Endothelial cell (in vitro differentiated cells): ENCODE measurements at regions not wholly inside any gene's neighbourhood (a gene's known extent, or its start where the extent isn't known, plus 50 kb on each side); places are given as distances from the start of the nearest gene placed in this dataset.

Experiments
- DNase-seq: peaks from one replicate; pipeline ENCODE4 v3.0.0; 2021; ENCODE audit warnings: low spot score
- H3K27ac Mint-ChIP-seq: one replicate; pipeline ENCODE4 v1.8.0; 2021; ENCODE audit warnings: mixed read lengths, inconsistent platforms; ENCODE audit not compliant: unreplicated experiment
- H3K27me3 Mint-ChIP-seq: one replicate; pipeline ENCODE4 v1.8.0; 2021; ENCODE audit warnings: mild to moderate bottlenecking, moderate library complexity, mixed read lengths, inconsistent platforms; ENCODE audit not compliant: unreplicated experiment
- H3K36me3 Mint-ChIP-seq: one replicate; pipeline ENCODE4 v1.8.0; 2021; ENCODE audit warnings: mild to moderate bottlenecking, low read depth, mixed read lengths, inconsistent platforms; ENCODE audit not compliant: unreplicated experiment
- H3K4me1 Mint-ChIP-seq: one replicate; pipeline ENCODE4 v1.8.0; 2021; ENCODE audit warnings: mild to moderate bottlenecking, mixed read lengths, inconsistent platforms; ENCODE audit not compliant: unreplicated experiment
- H3K4me3 Mint-ChIP-seq: one replicate; pipeline ENCODE4 v1.8.0; 2021; ENCODE audit warnings: mild to moderate bottlenecking, mixed read lengths, inconsistent platforms; ENCODE audit not compliant: unreplicated experiment
- H3K9me3 Mint-ChIP-seq: one replicate; pipeline ENCODE4 v1.8.0; 2021; ENCODE audit warnings: mixed read lengths, inconsistent platforms; ENCODE audit not compliant: unreplicated experiment
- TF ChIP-seq, protein P1 (sequence below): fragments of 200-600 bp; sonication (generic); IDR thresholded peaks from one replicate; pipeline ENCODE4 v1.5.0; 2021; ENCODE audit warnings: antibody characterized with exemption; ENCODE audit not compliant: unreplicated experiment

DNA sequence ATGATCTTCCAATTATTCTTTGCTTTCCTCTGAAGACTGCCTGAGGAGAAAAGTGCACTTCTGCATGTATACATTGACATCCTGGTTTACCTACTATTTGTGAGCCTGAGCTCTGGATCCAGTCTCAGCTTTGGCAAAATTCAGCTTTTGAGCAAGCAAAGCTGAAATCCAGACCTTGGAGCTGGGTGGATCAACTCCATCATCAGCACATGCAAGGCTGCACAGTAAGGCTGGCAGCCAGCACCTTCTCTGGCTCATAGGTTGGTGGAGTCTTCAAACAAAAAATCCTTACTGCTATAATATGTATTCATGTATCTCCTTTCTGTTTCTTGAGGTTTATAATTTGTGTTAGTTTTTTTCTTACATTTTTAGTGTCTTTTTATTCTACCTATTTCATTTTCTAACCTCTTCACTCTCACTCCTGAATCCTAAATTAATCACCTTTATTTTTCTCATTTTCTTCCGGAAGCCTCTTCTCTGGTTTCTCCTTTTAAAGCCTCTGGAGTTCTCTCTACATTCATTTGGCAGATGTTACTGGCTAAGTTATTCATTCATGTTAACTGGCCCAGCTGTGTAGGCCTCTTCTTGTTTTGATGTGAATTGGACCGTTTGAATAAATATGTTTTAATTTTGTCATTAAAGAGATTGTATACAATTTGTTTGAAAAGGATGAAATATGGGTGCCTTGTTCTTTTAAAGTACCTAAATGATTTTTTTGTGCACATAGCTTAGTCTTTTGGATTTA lies 224.8 kb downstream of the DACT1 start:
- Mint-ChIP-seq H3K4me1 (no peaks in the 10 kb centered on the region), H3K27me3 (peaks cover 1% of the 10 kb centered on the region), H3K36me3 (no peaks in the 10 kb centered on the region), H3K27ac (no peak overlapping the region), H3K9me3 (no peaks in the 10 kb centered on the region), H3K4me3 (no peak overlapping the region)
- TF ChIP-seq, protein P1, sequence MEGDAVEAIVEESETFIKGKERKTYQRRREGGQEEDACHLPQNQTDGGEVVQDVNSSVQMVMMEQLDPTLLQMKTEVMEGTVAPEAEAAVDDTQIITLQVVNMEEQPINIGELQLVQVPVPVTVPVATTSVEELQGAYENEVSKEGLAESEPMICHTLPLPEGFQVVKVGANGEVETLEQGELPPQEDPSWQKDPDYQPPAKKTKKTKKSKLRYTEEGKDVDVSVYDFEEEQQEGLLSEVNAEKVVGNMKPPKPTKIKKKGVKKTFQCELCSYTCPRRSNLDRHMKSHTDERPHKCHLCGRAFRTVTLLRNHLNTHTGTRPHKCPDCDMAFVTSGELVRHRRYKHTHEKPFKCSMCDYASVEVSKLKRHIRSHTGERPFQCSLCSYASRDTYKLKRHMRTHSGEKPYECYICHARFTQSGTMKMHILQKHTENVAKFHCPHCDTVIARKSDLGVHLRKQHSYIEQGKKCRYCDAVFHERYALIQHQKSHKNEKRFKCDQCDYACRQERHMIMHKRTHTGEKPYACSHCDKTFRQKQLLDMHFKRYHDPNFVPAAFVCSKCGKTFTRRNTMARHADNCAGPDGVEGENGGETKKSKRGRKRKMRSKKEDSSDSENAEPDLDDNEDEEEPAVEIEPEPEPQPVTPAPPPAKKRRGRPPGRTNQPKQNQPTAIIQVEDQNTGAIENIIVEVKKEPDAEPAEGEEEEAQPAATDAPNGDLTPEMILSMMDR, result no peak
- no peak for DNase-seq

DNA sequence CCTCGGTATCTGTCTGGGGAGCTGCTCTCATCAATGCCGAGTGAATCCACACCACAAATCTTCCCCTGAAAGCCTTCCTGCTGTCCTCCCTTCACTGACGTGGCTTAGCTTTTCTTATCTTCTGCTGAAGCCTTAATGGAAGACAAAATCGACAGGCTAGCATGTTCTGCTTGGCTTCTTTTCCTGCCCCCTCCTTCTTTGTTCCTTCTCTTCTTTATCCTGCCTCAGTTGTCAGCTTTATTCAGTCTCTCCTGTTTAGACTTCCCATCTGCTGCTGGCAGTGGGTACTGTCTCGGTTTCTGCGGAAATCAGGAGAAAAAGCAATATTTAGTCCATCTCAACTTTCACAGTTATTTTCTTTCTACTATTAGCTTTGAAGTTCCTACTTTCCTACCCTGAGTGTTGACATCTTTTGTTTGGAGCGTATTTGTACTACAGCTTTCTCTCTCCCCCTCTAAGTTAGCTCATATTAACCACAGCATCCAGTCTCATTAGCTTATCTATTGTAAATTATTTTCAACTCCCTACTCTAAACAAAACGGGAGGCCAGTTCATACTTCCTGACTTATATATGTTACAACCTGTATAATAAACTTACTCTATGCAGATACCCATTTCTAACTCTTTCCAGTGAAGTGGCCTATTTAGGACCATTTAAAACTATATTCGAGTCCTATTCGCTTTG lies 226.0 kb downstream of the DACT1 start:
- DNase-seq, result no peak
- Mint-ChIP-seq H3K27me3 (peaks cover 1% of the 10 kb centered on the region), H3K4me3 (no peak overlapping the region), H3K4me1 (no peaks in the 10 kb centered on the region), H3K9me3 (no peaks in the 10 kb centered on the region), H3K36me3 (no peaks in the 10 kb centered on the region), H3K27ac (no peak overlapping the region)
- TF ChIP-seq, protein P1, result no peak

DNA sequence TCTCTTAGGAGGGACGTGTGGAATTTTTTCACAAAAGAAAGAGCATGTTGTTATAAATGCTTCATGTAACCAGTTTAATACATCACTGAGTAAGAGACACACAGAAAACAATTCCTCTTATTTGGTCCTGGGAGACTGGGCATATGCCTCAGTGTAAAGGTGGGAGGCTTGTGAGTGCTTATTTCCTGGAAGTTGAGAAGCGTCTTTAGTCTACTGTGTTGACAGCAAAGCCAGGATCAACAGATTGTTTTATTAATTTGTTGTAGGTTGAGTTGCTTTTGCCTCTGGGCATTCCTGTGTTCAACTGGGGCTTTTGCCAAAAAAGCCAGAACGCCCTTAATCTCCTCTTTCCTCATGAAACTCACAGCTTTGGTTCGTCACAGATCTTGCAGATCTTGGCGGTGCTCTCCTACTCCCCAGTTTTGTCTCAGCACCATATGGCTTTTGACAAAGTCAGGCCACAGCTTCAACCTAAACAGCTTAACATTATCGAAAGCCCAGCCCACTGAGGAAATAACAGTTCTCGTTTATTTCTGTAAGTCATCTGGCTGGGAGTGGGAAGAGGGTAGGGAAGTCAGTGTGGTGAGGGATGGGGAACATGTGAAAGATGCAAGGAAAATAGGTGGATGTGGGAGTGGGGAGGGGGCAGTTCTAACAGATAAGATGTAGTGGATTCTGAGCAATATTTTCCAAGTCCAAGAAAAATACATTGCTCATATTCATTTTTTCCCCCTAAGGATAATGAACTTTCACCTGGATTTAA lies 227.2 kb downstream of the DACT1 start:
- Mint-ChIP-seq H3K9me3 (no peaks in the 10 kb centered on the region), H3K4me1 (no peaks in the 10 kb centered on the region), H3K27me3 (peaks cover 1% of the 10 kb centered on the region), H3K27ac (no peak overlapping the region), H3K36me3 (no peaks in the 10 kb centered on the region), H3K4me3 (no peak overlapping the region)
- DNase-seq, result no peak
- TF ChIP-seq, protein P1, result no peak

DNA sequence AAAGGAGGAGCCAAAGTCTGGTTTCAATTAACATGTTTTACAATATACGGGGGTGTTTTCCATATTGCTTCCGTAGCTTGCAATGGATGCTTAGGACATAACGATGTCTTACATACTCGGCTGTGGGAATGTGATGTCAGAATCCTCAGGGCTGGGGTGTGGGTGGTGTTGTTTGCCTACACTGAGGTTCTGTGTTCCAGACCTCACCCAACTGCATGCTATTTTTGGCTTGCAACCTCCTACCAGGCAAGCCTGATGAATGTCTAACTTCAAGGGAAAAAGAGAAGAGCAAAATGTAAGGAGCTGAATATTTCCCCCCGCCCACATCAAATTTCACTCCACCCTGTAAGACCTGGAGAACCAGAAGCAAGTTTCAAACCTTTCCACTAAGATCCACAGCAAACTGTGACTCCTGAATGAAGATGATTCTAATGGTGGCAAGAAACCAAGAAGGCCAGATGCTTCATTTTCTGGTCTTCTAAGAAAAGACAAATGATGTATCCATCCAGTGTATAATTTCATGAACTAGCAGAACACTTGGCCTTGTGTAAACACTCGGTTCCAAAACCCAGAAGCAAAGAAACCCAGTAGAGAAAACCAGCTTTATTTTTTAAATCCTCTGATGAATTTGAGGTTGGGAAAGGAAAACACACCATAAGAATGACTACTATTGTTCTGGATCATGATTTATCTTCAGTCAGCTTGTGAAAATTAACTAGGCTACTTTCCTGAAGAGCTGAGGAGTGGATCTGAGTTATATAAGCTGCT lies 227.9 kb downstream of the DACT1 start:
- H3K9me3 Mint-ChIP-seq, result no peaks in the 10 kb centered on the region
- no peaks in the 10 kb centered on the region for H3K36me3 Mint-ChIP-seq
- H3K4me3 Mint-ChIP-seq, result no peak overlapping the region
- no peaks in the 10 kb centered on the region for H3K4me1 Mint-ChIP-seq
- TF ChIP-seq, protein P1, result no peak
- H3K27ac Mint-ChIP-seq, result no peak overlapping the region
- no peak for DNase-seq
- peaks cover 1% of the 10 kb centered on the region for H3K27me3 Mint-ChIP-seq
